GM12878 (cell line): ENCODE measurements at regions not wholly inside any gene's neighbourhood (a gene's known extent, or its start where the extent isn't known, plus 50 kb on each side); places are given as distances from the start of the nearest gene placed in this dataset.

Experiments used
- ATAC-seq: fragments of 200-7000 bp; cut with Tn5 transposase; 3 replicates; pipeline ENCODE4 v1.9.1; 2020; ENCODE audit warnings: mild to moderate bottlenecking, moderate library complexity
- BruUV-seq: library from RNA; stranded (reverse); fragments of 400-500 nt; replicated peaks from 2 replicates; lab custom pipeline; 2021; lab: Mats Ljungman, UMichigan
- CTCF ChIA-PET: fragments of 300-600 bp; sonication (Branson Sonifier 250); formaldehyde crosslinking; extraction: SDS; loops from one replicate; lab custom pipeline; 2021; ENCODE audit warnings: inconsistent platforms; lab: Yijun Ruan, JAX
- POLR2A ChIA-PET: fragments of 350-600 bp; formaldehyde crosslinking; extraction: SDS; loops from one replicate; lab custom pipeline; 2021; ENCODE audit warnings: inconsistent platforms; lab: Charles Lee
- RAD21 ChIA-PET: fragments of 300-600 bp; sonication (Branson Sonifier 250); formaldehyde crosslinking; loops from one replicate; lab custom pipeline; 2023; ENCODE audit warnings: antibody characterized with exemption; ENCODE audit not compliant: unreplicated experiment; lab: Charles Lee
- SMC1A ChIA-PET: fragments of 300-600 bp; sonication (Branson Sonifier 250); formaldehyde crosslinking; loops from one replicate; lab custom pipeline; 2023; ENCODE audit not compliant: unreplicated experiment, uncharacterized antibody; lab: Charles Lee
- DNase-seq: peaks from one replicate; pipeline ENCODE4 v3.0.0-alpha.2; 2011; ENCODE audit warnings: low read depth, low spot score
- FAIRE-seq: peaks from 3 replicates; lab custom pipeline; 2011; peaks lifted over from hg19 to GRCh38; lab: Jason Lieb, UNC
- H2AFZ ChIP-seq: 2 replicates; pipeline ENCODE4 v1.6.0; 2011; ENCODE audit warnings: low read depth, low read length, control low read depth; ENCODE audit not compliant: control insufficient read depth
- H3K27ac ChIP-seq: 2 replicates; pipeline ENCODE4 v1.5.1; 2011; ENCODE audit warnings: control low read depth; ENCODE audit not compliant: control insufficient read depth, insufficient read depth
- H3K27me3 ChIP-seq, 2 experiments: replicated peaks in 1 of 2; 2 replicates each; pipeline versions ENCODE4 v1.6.0 to v1.6.1; 2011; ENCODE audit warnings: low read length in 1 of 2; ENCODE audit not compliant: control insufficient read depth in 2 of 2, insufficient read depth in 2 of 2
- H3K36me3 ChIP-seq, 2 experiments: 2 replicates each; pipeline ENCODE4 v1.5.1; 2011; ENCODE audit warnings: low read length in 1 of 2; ENCODE audit not compliant: control insufficient read depth in 2 of 2, insufficient read depth in 2 of 2
- H3K4me1 ChIP-seq: 2 replicates; pipeline ENCODE4 v1.6.1; 2011; ENCODE audit warnings: mild to moderate bottlenecking, low read length, moderate library complexity, mixed read lengths; ENCODE audit not compliant: control insufficient read depth, insufficient read depth
- H3K4me2 ChIP-seq: 2 replicates; pipeline ENCODE4 v1.6.0; 2011; ENCODE audit warnings: control low read depth; ENCODE audit not compliant: control insufficient read depth, insufficient read depth
- H3K4me3 ChIP-seq: fragments of 200-600 bp; sonication (generic); 2 replicates; pipeline ENCODE4 v1.5.1; 2016
- H3K79me2 ChIP-seq: 2 replicates; pipeline ENCODE4 v1.6.0; 2011; ENCODE audit warnings: low read length; ENCODE audit not compliant: control insufficient read depth, insufficient read depth
- H3K9ac ChIP-seq: 2 replicates; pipeline ENCODE4 v1.8.0; 2011; ENCODE audit warnings: low read length, control low read depth, mixed read lengths; ENCODE audit not compliant: control insufficient read depth, insufficient read depth
- H3K9me3 ChIP-seq: replicated peaks from 3 replicates; pipeline ENCODE4 v1.5.1; 2011; ENCODE audit warnings: mild to moderate bottlenecking, low read length; ENCODE audit not compliant: control insufficient read depth, insufficient read depth
- H4K20me1 ChIP-seq: 2 replicates; pipeline ENCODE4 v1.6.0; 2011; ENCODE audit not compliant: control insufficient read depth, insufficient read depth
- FOXM1 ChIP-seq: IDR thresholded peaks from 2 replicates; pipeline ENCODE4 v1.6.1; 2012; ENCODE audit warnings: low read depth, mild to moderate bottlenecking, inconsistent platforms, low read length, moderate library complexity
- PRDM15 ChIP-seq: fragments of 450-650 bp; formaldehyde crosslinking; IDR thresholded peaks from 2 replicates; pipeline ENCODE4 v1.4.0; 2020; ENCODE audit warnings: mild to moderate bottlenecking, moderate library complexity
- RAD21 ChIP-seq: IDR thresholded peaks from 2 replicates; pipeline ENCODE4 v1.6.1; 2011; ENCODE audit warnings: mild to moderate bottlenecking, low read depth, low read length, moderate library complexity; ENCODE audit not compliant: insufficient read depth
- RUNX3 ChIP-seq: IDR thresholded peaks from 2 replicates; pipeline ENCODE4 v1.6.1; 2012; ENCODE audit warnings: low read length, inconsistent platforms
- SMARCA5 ChIP-seq: fragments of 450-650 bp; IDR thresholded peaks from 2 replicates; pipeline ENCODE4 v1.6.1; 2017; ENCODE audit warnings: mild to moderate bottlenecking
- SRF ChIP-seq, 2 experiments: IDR thresholded peaks; 2 replicates each; pipeline ENCODE4 v1.6.1; 2011; ENCODE audit warnings: low read depth in 2 of 2, low read length in 2 of 2, mild to moderate bottlenecking in 1 of 2, moderate library complexity in 1 of 2
- SUZ12 ChIP-seq: fragments of 200-600 bp; sonication (generic); IDR thresholded peaks from one replicate; pipeline ENCODE4 v1.6.1; 2018; ENCODE audit warnings: antibody characterized with exemption, mild to moderate bottlenecking; ENCODE audit not compliant: unreplicated experiment
- YBX1 ChIP-seq: fragments of 450-650 bp; IDR thresholded peaks from 2 replicates; pipeline ENCODE4 v1.6.1; 2016; ENCODE audit warnings: antibody characterized with exemption
- ZNF24 ChIP-seq: fragments of 450-650 bp; IDR thresholded peaks from 2 replicates; pipeline ENCODE4 v1.6.1; 2017; ENCODE audit warnings: antibody characterized with exemption, mild to moderate bottlenecking
- WGBS: methylation state at CpG from one replicate; pipeline ENCODE4 v1.1.6; 2016; ENCODE audit warnings: low lambda C conversion rate; ENCODE audit not compliant: insufficient replicate concordance, insufficient coverage; ENCODE audit errors: missing lambda C conversion rate; 5-methylcytosine and 5-hydroxymethylcytosine counted together
- in situ Hi-C: fragments of 300-500 bp; cut with MboI; formaldehyde crosslinking; loops from 9 replicates; pipeline ENCODE4 v1.14.3; 2018; ENCODE audit warnings: mixed read lengths
- intact Hi-C: fragments of 100-400 bp; cut with micrococcal nuclease; formaldehyde crosslinking; loops from one replicate; pipeline ENCODE4 v1.14.2; 2022; ENCODE audit not compliant: unreplicated experiment
- TF ChIP-seq, protein P1 (sequence below): fragments of 450-650 bp; formaldehyde crosslinking; IDR thresholded peaks from 2 replicates; pipeline ENCODE4 v1.5.0; 2022; ENCODE audit warnings: mild to moderate bottlenecking, missing genetic modification characterization

GRCh38 chr4:163592212-163592611 lies 97.7 kb downstream of the TMA16 start:
- TF ChIP-seq SUZ12: no peak
- TF ChIP-seq ZNF24: no peak
- 0 out of 2 replicates have a peak, but pooled peaks have one; percentile 25 for TF ChIP-seq RUNX3
- peak in 1 of 2 experiments; percentile 70; a peak in 1 of 4 replicates for TF ChIP-seq SRF (IDR thresholded peaks at IDR 0.05; ENCODE audit: low read depth in 2 of 2, low read length in 2 of 2)
- Histone ChIP-seq H3K9me3 (peaks cover 4% of the 10 kb centered on the region), H4K20me1 (no peaks in the 10 kb centered on the region), H2AFZ (no peak overlapping the region; the same call in 1 of the 2 replicates), H3K27ac (peak overlapping the region; percentile 56; the same call in 1 of the 2 replicates), H3K4me3 (no peak overlapping the region), H3K27me3 (no peaks in the 10 kb centered on the region), H3K4me1 (peaks cover 34% of the 10 kb centered on the region), H3K4me2 (peak overlapping the region; percentile 54; the same call in 1 of the 2 replicates), H3K79me2 (no peaks in the 10 kb centered on the region), H3K36me3 (no peaks in the 10 kb centered on the region), H3K9ac (no peak overlapping the region)
- ChIA-PET CTCF (interaction anchor here (0.9 to 8.9 kb wide), 16 partner anchors 8 to 163 kb away, joined by 3 to 94 read pairs (median 4); no protein-coding TSS in a partner anchor), POLR2A (interaction anchor here (0.9 to 2.1 kb wide), 6 partner anchors 18 to 153 kb away, joined by 3 to 15 read pairs (median 4); partner anchors contain the start of gene TMA16), SMC1A (interaction anchor here (0.7 to 17.1 kb wide), 19 partner anchors 8 to 178 kb away, joined by 3 to 219 read pairs (median 8); no protein-coding TSS in a partner anchor), RAD21 (interaction anchor here (1.2 to 5.5 kb wide), 13 partner anchors 10 to 153 kb away, joined by 3 to 68 read pairs (median 9); no protein-coding TSS in a partner anchor)
- FAIRE-seq (no peak), ATAC-seq (no peak), DNase-seq (no peak)
- 7% methylated on average over 2 of the region's 2 CpGs for WGBS
- intact Hi-C loops (loop anchor here (5.0 kb wide), 1 partner anchor 100 kb away; the partner anchor contains the start of gene TMA16), in situ Hi-C loops (loop anchor here (5.0 kb wide), 1 partner anchor 70 kb away; no protein-coding TSS in a partner anchor)
- BruUV-seq: no TSS peak

- Histone ChIP-seq H3K27me3 (no peaks in the 10 kb centered on the region), H3K9ac (no peak overlapping the region), H3K9me3 (no peaks in the 10 kb centered on the region; the same call in 2 of the 3 replicates), H3K4me3 (no peak overlapping the region), H4K20me1 (no peaks in the 10 kb centered on the region), H3K36me3 (no peaks in the 10 kb centered on the region), H3K79me2 (no peaks in the 10 kb centered on the region), H3K27ac (no peak overlapping the region), H3K4me2 (no peak overlapping the region), H2AFZ (no peak overlapping the region), H3K4me1 (peaks cover 34% of the 10 kb centered on the region)
- FAIRE-seq: no peak
- no TSS peak for BruUV-seq
- in situ Hi-C loops: no loop called here
- CTCF ChIA-PET: interaction anchor here (1.0 to 1.1 kb wide), 2 partner anchors 23 to 71 kb away, joined by 3 to 4 read pairs; no protein-coding TSS in a partner anchor
- ATAC-seq: no peak
- no peak for DNase-seq
- intact Hi-C loops: no loop called here
- RAD21 ChIA-PET: interaction anchor here (0.9 to 1.6 kb wide), 3 partner anchors 40 to 68 kb away, joined by 5 to 7 read pairs (median 6); no protein-coding TSS in a partner anchor
- SMC1A ChIA-PET: interaction anchor here (0.7 to 17.1 kb wide), 3 partner anchors 16 to 71 kb away, joined by 3 to 219 read pairs (median 8); no protein-coding TSS in a partner anchor
- POLR2A ChIA-PET: no interaction called here
- TF ChIP-seq RAD21: no peak
- no peak for TF ChIP-seq SMARCA5
- no peak for TF ChIP-seq PRDM15 (CRISPR knock-in tag)
- TF ChIP-seq FOXM1: no peak
- TF ChIP-seq YBX1: no peak
- TF ChIP-seq, protein P1, sequence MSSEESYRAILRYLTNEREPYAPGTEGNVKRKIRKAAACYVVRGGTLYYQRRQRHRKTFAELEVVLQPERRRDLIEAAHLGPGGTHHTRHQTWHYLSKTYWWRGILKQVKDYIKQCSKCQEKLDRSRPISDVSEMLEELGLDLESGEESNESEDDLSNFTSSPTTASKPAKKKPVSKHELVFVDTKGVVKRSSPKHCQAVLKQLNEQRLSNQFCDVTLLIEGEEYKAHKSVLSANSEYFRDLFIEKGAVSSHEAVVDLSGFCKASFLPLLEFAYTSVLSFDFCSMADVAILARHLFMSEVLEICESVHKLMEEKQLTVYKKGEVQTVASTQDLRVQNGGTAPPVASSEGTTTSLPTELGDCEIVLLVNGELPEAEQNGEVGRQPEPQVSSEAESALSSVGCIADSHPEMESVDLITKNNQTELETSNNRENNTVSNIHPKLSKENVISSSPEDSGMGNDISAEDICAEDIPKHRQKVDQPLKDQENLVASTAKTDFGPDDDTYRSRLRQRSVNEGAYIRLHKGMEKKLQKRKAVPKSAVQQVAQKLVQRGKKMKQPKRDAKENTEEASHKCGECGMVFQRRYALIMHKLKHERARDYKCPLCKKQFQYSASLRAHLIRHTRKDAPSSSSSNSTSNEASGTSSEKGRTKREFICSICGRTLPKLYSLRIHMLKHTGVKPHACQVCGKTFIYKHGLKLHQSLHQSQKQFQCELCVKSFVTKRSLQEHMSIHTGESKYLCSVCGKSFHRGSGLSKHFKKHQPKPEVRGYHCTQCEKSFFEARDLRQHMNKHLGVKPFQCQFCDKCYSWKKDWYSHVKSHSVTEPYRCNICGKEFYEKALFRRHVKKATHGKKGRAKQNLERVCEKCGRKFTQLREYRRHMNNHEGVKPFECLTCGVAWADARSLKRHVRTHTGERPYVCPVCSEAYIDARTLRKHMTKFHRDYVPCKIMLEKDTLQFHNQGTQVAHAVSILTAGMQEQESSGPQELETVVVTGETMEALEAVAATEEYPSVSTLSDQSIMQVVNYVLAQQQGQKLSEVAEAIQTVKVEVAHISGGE (CRISPR knock-in tag): no peak
These were observed 101.1 kb downstream of the TMA16 start for GRCh38 chr4:163595580-163595979.
